Heart left ventricle (tissue), 13 donors: ENCODE measurements at regions not wholly inside any gene's neighbourhood (a gene's known extent, or its start where the extent isn't known, plus 50 kb on each side); places are given as distances from the start of the nearest gene placed in this dataset.

ENCODE experiments used
- CTCF ChIP-seq, 12 donors: fragments of 200-600 bp; sonication (generic) in 4 of 12; IDR thresholded peaks; one replicate each; pipeline versions ENCODE4 v1.5.0 to v1.8.0; 2018 to 2022; ENCODE audit warnings: antibody characterized with exemption in 12 of 12, mild to moderate bottlenecking in 5 of 12
- POLR2A ChIP-seq, 2 donors: fragments of 450-650 bp; IDR thresholded peaks; one replicate each; pipeline ENCODE4 v1.6.1; 2017; ENCODE audit warnings: antibody characterized with exemption in 2 of 2, mild to moderate bottlenecking in 2 of 2, moderate library complexity in 2 of 2
- donor health status: ischemic (EF 13 %, LVEDD 7.1; RV severe dilation, severe dysfunction).
- donor health status: DM: no; HTN: yes; CAD: no.
- donor health status: DM: no; HTN: no; CAD: no.
- donor health status: ischemic (EF 25% LVEDD 6.9; RV normal size, moderate dysfunction).
- donor health status: ischemic (EF 25% LVEDD 5.7; RV mildly dilated, moderate dysfunction).
- donor health status: ischemic (EF 35%, LVEDD 5.7; RV mildly dilated, moderate dysfunction).
- donor health status: nonischemic (EF 11% LVEDD 7.7; RV severe dilation, severe dysfunction).
- donor health status: DM: yes; HTN: yes; CAD: no.
- donor health status: PGD.
- donor health status: ischemic (EF 29% LVEDD 5.4; RV normal size, mild dysfunction).
- donor health status: nonischemic (EF 23%, LVEDD 6.1; RV moderate dilation, normal function).

- TF ChIP-seq POLR2A (IDR thresholded peaks at IDR 0.05) (no peak), CTCF (IDR thresholded peaks at IDR 0.05) (no peak)
Observed at GRCh38 chr11:39145346-39145745, 2314.1 kb downstream of the LRRC4C start.
